ENCODE measurements at regions not wholly inside any gene's neighbourhood (a gene's known extent, or its start where the extent isn't known, plus 50 kb on each side); places are given as distances from the start of the nearest gene placed in this dataset.
A peak's percentile ranks its signal among the peaks of the same experiment; 100 is the strongest.

GRCh38 chr2:145584353-145584752 is 1064.4 kb upstream of the ZEB2 start:
- DNase-seq = no peak
- intact Hi-C loops (cut with DNase I) = no loop called here
- Histone ChIP-seq H3K27me3 (no peaks in the 10 kb centered on the region), H3K4me1 (no peaks in the 10 kb centered on the region), H3K4me3 (no peak overlapping the region), H3K36me3 (no peaks in the 10 kb centered on the region), H3K9me3 (no peaks in the 10 kb centered on the region), H3K27ac (no peak overlapping the region)
- no peak for ATAC-seq
- TF ChIP-seq CTCF (IDR thresholded peaks at IDR 0.05) = no peak

GRCh38 chr2:145573608-145574007 is 1053.7 kb upstream of the ZEB2 start:
- H3K27ac ChIP-seq = no peak overlapping the region
- no peaks in the 10 kb centered on the region for H3K4me1 ChIP-seq
- no peak for DNase-seq
- no peak for TF ChIP-seq CTCF (IDR thresholded peaks at IDR 0.05)
- ATAC-seq = no peak
- H3K4me3 ChIP-seq = no peak overlapping the region
- intact Hi-C loops (cut with DNase I) = no loop called here
- no peaks in the 10 kb centered on the region for H3K27me3 ChIP-seq
- H3K36me3 ChIP-seq = no peaks in the 10 kb centered on the region
- no peaks in the 10 kb centered on the region for H3K9me3 ChIP-seq

- no peak for ATAC-seq
Observed at GRCh38 chr2:145572238-145572637, 1052.3 kb upstream of the ZEB2 start.

GRCh38 chr2:145569108-145569507 is 1049.2 kb upstream of the ZEB2 start:
- intact Hi-C loops (cut with DNase I) = no loop called here
- no peak for ATAC-seq
- H3K36me3 ChIP-seq = no peaks in the 10 kb centered on the region
- H3K4me3 ChIP-seq = no peak overlapping the region
- H3K27me3 ChIP-seq = no peaks in the 10 kb centered on the region
- H3K9me3 ChIP-seq = no peaks in the 10 kb centered on the region
- no peaks in the 10 kb centered on the region for H3K4me1 ChIP-seq
- no peak overlapping the region for H3K27ac ChIP-seq
- no peak for TF ChIP-seq CTCF (IDR thresholded peaks at IDR 0.05)
- DNase-seq = no peak

More at GRCh38 chr2:145572238-145572637, 1052.3 kb upstream of the ZEB2 start:
- intact Hi-C loops (cut with DNase I) = no loop called here
- no peaks in the 10 kb centered on the region for H3K4me1 ChIP-seq
- H3K27me3 ChIP-seq = no peaks in the 10 kb centered on the region
- H3K36me3 ChIP-seq = no peaks in the 10 kb centered on the region
- H3K4me3 ChIP-seq = no peak overlapping the region
- TF ChIP-seq CTCF (IDR thresholded peaks at IDR 0.05) = no peak
- no peak overlapping the region for H3K27ac ChIP-seq
- DNase-seq = no peak
- H3K9me3 ChIP-seq = no peaks in the 10 kb centered on the region

- no peaks in the 10 kb centered on the region for H3K36me3 ChIP-seq
- H3K27ac ChIP-seq = no peak overlapping the region
- H3K9me3 ChIP-seq = no peaks in the 10 kb centered on the region
- ATAC-seq = peak; percentile 100
- H3K4me1 ChIP-seq = no peaks in the 10 kb centered on the region
- no peak overlapping the region for H3K4me3 ChIP-seq
- intact Hi-C loops (cut with DNase I) = no loop called here
- H3K27me3 ChIP-seq = no peaks in the 10 kb centered on the region
- DNase-seq = peak in 2 of 4 donors; percentile 27 to 74
- TF ChIP-seq CTCF (IDR thresholded peaks at IDR 0.05) = no peak
Observed at GRCh38 chr2:145563741-145564615, 1044.1 kb upstream of the ZEB2 start.

Measured in left lung (tissue), 4 donors.